Body of pancreas (tissue), 4 donors: ENCODE measurements at regions not wholly inside any gene's neighbourhood (a gene's known extent, or its start where the extent isn't known, plus 50 kb on each side); places are given as distances from the start of the nearest gene placed in this dataset.

ENCODE experiments used
- POLR2A ChIP-seq, 3 donors: fragments of 450-650 bp; IDR thresholded peaks; one replicate each; pipeline ENCODE4 v1.6.1; 2016; ENCODE audit warnings: antibody characterized with exemption in 3 of 3, mild to moderate bottlenecking in 2 of 3
- TF ChIP-seq, protein P1 (sequence below), 7 experiments: fragments of 450-650 bp in 4 of 7; fragments of 200-600 bp in 3 of 7; sonication (generic) in 3 of 7; IDR thresholded peaks; one replicate each; pipeline ENCODE4 v1.5.1; 2016 to 2019; ENCODE audit warnings: antibody characterized with exemption in 7 of 7

DNA sequence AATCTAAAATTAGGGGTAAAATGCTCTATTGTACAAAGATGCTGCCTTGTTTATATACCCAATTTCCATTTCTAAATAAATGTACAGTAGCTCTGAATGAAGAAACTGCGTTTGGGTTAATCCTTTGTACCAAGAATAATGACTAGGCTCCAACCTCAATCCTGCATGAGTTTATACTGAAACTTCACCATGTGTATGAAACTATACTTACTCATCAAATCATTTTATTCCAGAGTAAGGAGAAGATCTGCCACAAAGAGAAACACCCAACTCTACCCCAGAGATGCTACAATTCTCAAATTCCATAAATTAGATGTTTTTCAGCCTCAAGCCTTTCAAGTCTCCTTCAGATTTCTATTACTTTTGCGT lies 53.8 kb upstream of the AKR1E2 start:
- no peak for TF ChIP-seq POLR2A (IDR thresholded peaks at IDR 0.05)
- TF ChIP-seq, protein P1, sequence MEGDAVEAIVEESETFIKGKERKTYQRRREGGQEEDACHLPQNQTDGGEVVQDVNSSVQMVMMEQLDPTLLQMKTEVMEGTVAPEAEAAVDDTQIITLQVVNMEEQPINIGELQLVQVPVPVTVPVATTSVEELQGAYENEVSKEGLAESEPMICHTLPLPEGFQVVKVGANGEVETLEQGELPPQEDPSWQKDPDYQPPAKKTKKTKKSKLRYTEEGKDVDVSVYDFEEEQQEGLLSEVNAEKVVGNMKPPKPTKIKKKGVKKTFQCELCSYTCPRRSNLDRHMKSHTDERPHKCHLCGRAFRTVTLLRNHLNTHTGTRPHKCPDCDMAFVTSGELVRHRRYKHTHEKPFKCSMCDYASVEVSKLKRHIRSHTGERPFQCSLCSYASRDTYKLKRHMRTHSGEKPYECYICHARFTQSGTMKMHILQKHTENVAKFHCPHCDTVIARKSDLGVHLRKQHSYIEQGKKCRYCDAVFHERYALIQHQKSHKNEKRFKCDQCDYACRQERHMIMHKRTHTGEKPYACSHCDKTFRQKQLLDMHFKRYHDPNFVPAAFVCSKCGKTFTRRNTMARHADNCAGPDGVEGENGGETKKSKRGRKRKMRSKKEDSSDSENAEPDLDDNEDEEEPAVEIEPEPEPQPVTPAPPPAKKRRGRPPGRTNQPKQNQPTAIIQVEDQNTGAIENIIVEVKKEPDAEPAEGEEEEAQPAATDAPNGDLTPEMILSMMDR (IDR thresholded peaks at IDR 0.05): no peak
